ENCODE measurements at regions not wholly inside any gene's neighbourhood (a gene's known extent, or its start where the extent isn't known, plus 50 kb on each side); places are given as distances from the start of the nearest gene placed in this dataset.
"Not testable (repeated sequence)": the region's sequence is repeated elsewhere in the genome, so short reads cannot be mapped to it uniquely, and the experiment has no call there.

- H3K36me3 ChIP-seq, result no peaks in the 10 kb centered on the region
- H3K9me3 ChIP-seq (replicated peaks), result no peaks in the 10 kb centered on the region
- H3K4me1 ChIP-seq, result peaks cover 14% of the 10 kb centered on the region
- H3K27me3 ChIP-seq (ENCODE audit: low read depth), result no peaks in the 10 kb centered on the region
- no peak for DNase-seq
- TF ChIP-seq, protein P1, sequence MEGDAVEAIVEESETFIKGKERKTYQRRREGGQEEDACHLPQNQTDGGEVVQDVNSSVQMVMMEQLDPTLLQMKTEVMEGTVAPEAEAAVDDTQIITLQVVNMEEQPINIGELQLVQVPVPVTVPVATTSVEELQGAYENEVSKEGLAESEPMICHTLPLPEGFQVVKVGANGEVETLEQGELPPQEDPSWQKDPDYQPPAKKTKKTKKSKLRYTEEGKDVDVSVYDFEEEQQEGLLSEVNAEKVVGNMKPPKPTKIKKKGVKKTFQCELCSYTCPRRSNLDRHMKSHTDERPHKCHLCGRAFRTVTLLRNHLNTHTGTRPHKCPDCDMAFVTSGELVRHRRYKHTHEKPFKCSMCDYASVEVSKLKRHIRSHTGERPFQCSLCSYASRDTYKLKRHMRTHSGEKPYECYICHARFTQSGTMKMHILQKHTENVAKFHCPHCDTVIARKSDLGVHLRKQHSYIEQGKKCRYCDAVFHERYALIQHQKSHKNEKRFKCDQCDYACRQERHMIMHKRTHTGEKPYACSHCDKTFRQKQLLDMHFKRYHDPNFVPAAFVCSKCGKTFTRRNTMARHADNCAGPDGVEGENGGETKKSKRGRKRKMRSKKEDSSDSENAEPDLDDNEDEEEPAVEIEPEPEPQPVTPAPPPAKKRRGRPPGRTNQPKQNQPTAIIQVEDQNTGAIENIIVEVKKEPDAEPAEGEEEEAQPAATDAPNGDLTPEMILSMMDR (IDR thresholded peaks at IDR 0.05; ENCODE audit: borderline replicate concordance), result no peak
- no peak overlapping the region for H3K4me3 ChIP-seq
- intact Hi-C loops (cut with micrococcal nuclease), result no loop called here
- no peak overlapping the region for H3K27ac ChIP-seq (replicated peaks)
These were observed 350.0 kb downstream of the KCNJ2 start for GRCh38 chr17:70519300-70519699.

- peaks cover 14% of the 10 kb centered on the region for H3K4me1 ChIP-seq
- no peaks in the 10 kb centered on the region for H3K27me3 ChIP-seq (ENCODE audit: low read depth)
- TF ChIP-seq, protein P1 (IDR thresholded peaks at IDR 0.05; ENCODE audit: borderline replicate concordance), result no peak
- H3K36me3 ChIP-seq, result no peaks in the 10 kb centered on the region
- H3K9me3 ChIP-seq (replicated peaks), result no peaks in the 10 kb centered on the region
- H3K27ac ChIP-seq (replicated peaks), result peak overlapping the region; percentile 69
- DNase-seq, result no peak
- no peak overlapping the region for H3K4me3 ChIP-seq
- intact Hi-C loops (cut with micrococcal nuclease), result no loop called here
These were observed 351.1 kb downstream of the KCNJ2 start for GRCh38 chr17:70520447-70520846.

DNA sequence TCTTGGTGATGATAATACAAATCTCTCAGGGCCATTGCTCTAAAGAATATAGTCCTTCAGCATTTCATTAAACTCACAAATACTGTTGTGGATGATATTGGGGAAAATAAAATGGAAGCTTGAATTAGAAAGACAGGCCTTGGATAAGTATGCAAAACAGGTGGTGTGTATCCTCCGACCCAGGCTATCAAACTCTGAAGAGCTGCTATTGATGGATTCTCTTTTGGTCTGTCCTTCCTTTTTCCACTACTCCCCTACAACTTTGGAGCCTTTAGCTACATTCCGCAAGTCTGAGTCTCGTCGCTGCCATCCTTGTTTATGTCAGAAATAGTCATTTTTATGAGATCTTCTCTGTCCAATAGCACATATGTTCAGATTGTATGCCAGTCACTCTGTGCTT, 351.6 kb downstream of the KCNJ2 start:
- DNase-seq, result no peak
- H3K27ac ChIP-seq (replicated peaks), result peak overlapping the region; percentile 69
- H3K36me3 ChIP-seq, result no peaks in the 10 kb centered on the region
- H3K4me1 ChIP-seq, result peaks cover 14% of the 10 kb centered on the region
- no peaks in the 10 kb centered on the region for H3K27me3 ChIP-seq (ENCODE audit: low read depth)
- TF ChIP-seq, protein P1 (IDR thresholded peaks at IDR 0.05; ENCODE audit: borderline replicate concordance), result no peak
- intact Hi-C loops (cut with micrococcal nuclease), result no loop called here
- H3K9me3 ChIP-seq (replicated peaks), result no peaks in the 10 kb centered on the region
- H3K4me3 ChIP-seq, result no peak overlapping the region

DNA sequence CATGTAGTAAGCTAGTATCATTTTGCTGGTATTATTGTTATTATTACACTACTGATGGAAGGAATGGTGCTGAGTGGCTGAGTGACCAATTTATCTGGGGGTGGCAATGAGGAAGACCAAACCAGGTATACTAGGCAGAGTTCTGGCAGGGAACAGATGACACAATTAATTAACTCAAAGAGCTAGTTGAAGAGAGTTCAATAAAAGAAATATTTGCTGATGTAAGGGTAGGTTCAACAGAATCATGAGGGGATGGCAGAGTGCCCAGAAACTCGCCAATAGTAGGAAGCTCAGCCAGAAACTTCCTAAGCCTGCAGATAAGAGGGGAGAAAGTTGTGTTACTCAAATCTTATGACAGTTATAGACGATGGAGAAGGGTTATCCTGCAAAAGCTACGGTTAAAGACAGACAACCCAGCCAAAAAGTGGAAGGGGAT, 352.5 kb downstream of the KCNJ2 start:
- H3K27me3 ChIP-seq (ENCODE audit: low read depth), result no peaks in the 10 kb centered on the region
- no peak overlapping the region for H3K4me3 ChIP-seq
- no peaks in the 10 kb centered on the region for H3K9me3 ChIP-seq (replicated peaks)

GRCh38 chr17:70523426-70523825, 354.1 kb downstream of the KCNJ2 start:
- peak overlapping the region; percentile 69 for H3K27ac ChIP-seq (replicated peaks)
- intact Hi-C loops (cut with micrococcal nuclease), result no loop called here
- DNase-seq, result no peak

More for the DNA sequence above, 352.5 kb downstream of the KCNJ2 start:
- Histone ChIP-seq H3K27ac (replicated peaks) (peak overlapping the region; percentile 69), H3K4me1 (peaks cover 14% of the 10 kb centered on the region), H3K36me3 (no peaks in the 10 kb centered on the region)
- DNase-seq, result peak; percentile 61
- TF ChIP-seq, protein P1 (IDR thresholded peaks at IDR 0.05; ENCODE audit: borderline replicate concordance), result no peak
- intact Hi-C loops (cut with micrococcal nuclease), result no loop called here

DNA sequence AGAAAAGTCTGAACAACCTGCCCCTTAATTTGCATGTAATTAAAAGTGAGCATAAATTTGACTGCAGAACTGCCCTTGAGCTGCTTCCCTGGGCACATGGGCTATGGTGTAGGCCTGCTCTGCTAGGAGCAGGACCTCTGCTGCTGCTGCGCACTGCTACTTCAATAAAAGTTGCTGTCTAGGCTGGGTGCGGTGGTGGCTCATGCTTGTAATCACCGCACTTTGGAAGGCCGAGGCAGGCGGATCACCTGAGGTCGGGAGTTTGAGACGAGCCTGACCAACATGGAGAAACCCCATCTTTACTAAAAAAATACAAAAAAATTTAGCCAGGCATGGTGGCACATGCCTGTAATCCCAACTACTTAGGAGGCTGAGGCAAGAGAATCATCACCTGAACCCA, 355.7 kb downstream of the KCNJ2 start:
- intact Hi-C loops (cut with micrococcal nuclease), result not testable (repeated sequence)

More at GRCh38 chr17:70523426-70523825, 354.1 kb downstream of the KCNJ2 start:
- peaks cover 25% of the 10 kb centered on the region for H3K4me1 ChIP-seq
- TF ChIP-seq, protein P1 (IDR thresholded peaks at IDR 0.05; ENCODE audit: borderline replicate concordance), result no peak
- H3K36me3 ChIP-seq, result no peaks in the 10 kb centered on the region
- H3K9me3 ChIP-seq (replicated peaks), result no peaks in the 10 kb centered on the region
- H3K4me3 ChIP-seq, result no peak overlapping the region
- H3K27me3 ChIP-seq (ENCODE audit: low read depth), result no peaks in the 10 kb centered on the region

More for the DNA sequence above, 355.7 kb downstream of the KCNJ2 start:
- H3K36me3 ChIP-seq; DNase-seq; H3K27ac ChIP-seq (replicated peaks); H3K9me3 ChIP-seq (replicated peaks); H3K4me3 ChIP-seq; H3K27me3 ChIP-seq (ENCODE audit: low read depth): not testable (repeated sequence)
- H3K4me1 ChIP-seq, result peaks cover 25% of the 10 kb centered on the region
